Vagina (tissue), 2 donors: ENCODE measurements at regions not wholly inside any gene's neighbourhood (a gene's known extent, or its start where the extent isn't known, plus 50 kb on each side); places are given as distances from the start of the nearest gene placed in this dataset.

Experiments used
- DNase-seq, 2 donors: peaks; one replicate each; pipeline ENCODE4 v3.0.0-alpha.2; 2017; ENCODE audit errors: extremely low spot score in 2 of 2
- H3K27ac ChIP-seq: fragments of 200-600 bp; sonication (generic); one replicate; pipeline ENCODE4 v1.5.1; 2019
- H3K27me3 ChIP-seq: fragments of 200-600 bp; sonication (generic); one replicate; pipeline ENCODE4 v1.5.1; 2019
- H3K36me3 ChIP-seq, 2 donors: fragments of 200-600 bp; sonication (generic); one replicate each; pipeline ENCODE4 v1.5.1; 2017 to 2019
- H3K4me1 ChIP-seq: fragments of 200-600 bp; sonication (generic); one replicate; pipeline ENCODE4 v1.5.1; 2019
- H3K4me3 ChIP-seq, 2 donors: fragments of 200-600 bp; sonication (generic); 1 replicate in 1 of 2; 2 replicates in 1 of 2; pipeline ENCODE4 v1.5.1; 2016 to 2019
- H3K9me3 ChIP-seq: fragments of 200-600 bp; sonication (generic); one replicate; pipeline ENCODE4 v1.5.1; 2019
- CTCF ChIP-seq, 3 experiments: fragments of 450-650 bp in 2 of 3; fragments of 200-600 bp in 1 of 3; sonication (generic) in 1 of 3; IDR thresholded peaks; one replicate each; pipeline ENCODE4 v1.5.1; 2017 to 2019; ENCODE audit warnings: antibody characterized with exemption in 3 of 3, mild to moderate bottlenecking in 2 of 3, moderate library complexity in 2 of 3
- POLR2A ChIP-seq, 2 donors: fragments of 450-650 bp; IDR thresholded peaks; one replicate each; pipeline ENCODE4 v1.6.1; 2017; ENCODE audit warnings: antibody characterized with exemption in 2 of 2, mild to moderate bottlenecking in 2 of 2, moderate library complexity in 2 of 2
- POLR2AphosphoS5 ChIP-seq, 2 donors: sonication (generic); formaldehyde crosslinking; IDR thresholded peaks; one replicate each; pipeline ENCODE4 v1.9.0; 2017; ENCODE audit warnings: antibody characterized with exemption in 2 of 2, mild to moderate bottlenecking in 2 of 2, low read depth in 1 of 2; ENCODE audit not compliant: insufficient read depth in 1 of 2
- intact Hi-C: fragments of 100-400 bp; cut with DNase I; formaldehyde crosslinking; loops from one replicate; pipeline ENCODE4 v1.15.1; 2023

DNA sequence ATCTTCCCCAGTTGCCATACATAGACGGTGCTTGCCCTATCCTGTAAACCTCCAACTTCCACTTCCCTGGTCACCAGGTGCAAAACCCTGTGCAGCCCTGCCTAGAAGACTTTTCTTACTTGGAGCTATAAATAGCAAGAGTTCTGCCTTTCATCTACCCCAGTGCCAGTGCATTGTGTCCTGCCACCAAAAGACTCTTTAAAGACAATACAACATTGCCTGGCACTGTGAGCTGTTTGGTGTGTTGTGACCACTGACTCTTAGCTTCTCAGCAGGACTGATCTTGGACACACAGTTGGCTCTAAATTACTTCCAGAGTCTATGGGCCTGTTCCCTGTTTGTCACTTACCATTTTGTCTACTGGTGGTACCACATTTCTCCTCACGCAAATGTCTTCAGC is 608.1 kb downstream of the CDH9 start:
- intact Hi-C loops: no loop called here
- Histone ChIP-seq H3K9me3 (no peaks in the 10 kb centered on the region), H3K4me3 (no peak overlapping the region), H3K27ac (no peak overlapping the region), H3K27me3 (no peaks in the 10 kb centered on the region), H3K36me3 (no peaks in the 10 kb centered on the region), H3K4me1 (peaks cover 3% of the 10 kb centered on the region)
- DNase-seq: no peak
- TF ChIP-seq CTCF (IDR thresholded peaks at IDR 0.05) (no peak), POLR2A (IDR thresholded peaks at IDR 0.05) (no peak), POLR2AphosphoS5 (IDR thresholded peaks at IDR 0.05; ENCODE audit: insufficient read depth in 1 of 2, low read depth in 1 of 2) (no peak)

DNA sequence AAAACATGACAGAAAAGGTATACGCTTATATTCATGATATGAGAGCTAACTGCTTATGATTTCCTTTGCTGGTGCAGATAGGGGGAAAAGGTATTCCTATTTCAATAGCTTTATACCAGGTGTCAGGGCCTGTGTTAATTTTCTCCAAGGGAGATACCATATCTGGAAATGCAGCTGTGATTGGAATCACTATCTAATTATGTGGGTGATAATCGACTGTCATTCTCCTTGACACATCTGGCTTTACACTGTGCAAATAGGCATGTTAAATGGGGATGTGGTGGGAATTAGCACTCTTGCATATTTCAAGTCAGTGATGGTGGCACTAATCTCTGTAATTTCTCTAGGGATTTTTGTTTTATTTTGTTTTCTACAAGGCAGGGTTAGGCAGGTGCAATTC is 611.1 kb downstream of the CDH9 start:
- TF ChIP-seq CTCF (IDR thresholded peaks at IDR 0.05) (no peak), POLR2AphosphoS5 (IDR thresholded peaks at IDR 0.05; ENCODE audit: insufficient read depth in 1 of 2, low read depth in 1 of 2) (no peak), POLR2A (IDR thresholded peaks at IDR 0.05) (no peak)
- no peaks in the 10 kb centered on the region for H3K4me1 ChIP-seq
- no peak overlapping the region for H3K4me3 ChIP-seq
- H3K27ac ChIP-seq: no peak overlapping the region
- no peak for DNase-seq
- intact Hi-C loops: no loop called here
- no peaks in the 10 kb centered on the region for H3K27me3 ChIP-seq
- H3K36me3 ChIP-seq: no peaks in the 10 kb centered on the region
- no peaks in the 10 kb centered on the region for H3K9me3 ChIP-seq

DNA sequence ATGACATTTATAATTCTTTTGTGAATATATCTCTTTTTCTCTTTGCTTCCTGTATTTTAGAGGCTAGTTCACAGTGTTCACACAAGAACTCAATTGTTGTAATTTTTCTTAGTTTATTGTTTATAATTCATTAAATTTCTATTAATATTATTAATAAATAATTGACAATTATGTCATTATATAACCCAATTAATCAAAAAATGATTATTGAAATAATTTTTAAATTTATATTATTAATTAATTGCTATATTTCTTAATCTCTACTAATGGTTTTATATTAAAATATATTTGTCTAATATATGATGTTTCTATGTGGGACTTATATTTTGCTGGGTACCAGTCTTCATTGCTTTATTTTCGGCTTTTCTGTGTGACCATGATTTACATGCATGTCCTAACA is 618.4 kb downstream of the CDH9 start:
- H3K9me3 ChIP-seq: no peaks in the 10 kb centered on the region
- no peak for DNase-seq
- intact Hi-C loops: no loop called here
- no peak overlapping the region for H3K27ac ChIP-seq
- H3K4me1 ChIP-seq: no peaks in the 10 kb centered on the region
- H3K27me3 ChIP-seq: no peaks in the 10 kb centered on the region
- no peak for TF ChIP-seq POLR2A (IDR thresholded peaks at IDR 0.05)
- no peak for TF ChIP-seq POLR2AphosphoS5 (IDR thresholded peaks at IDR 0.05; ENCODE audit: insufficient read depth in 1 of 2, low read depth in 1 of 2)
- no peak for TF ChIP-seq CTCF (IDR thresholded peaks at IDR 0.05)
- no peaks in the 10 kb centered on the region for H3K36me3 ChIP-seq
- H3K4me3 ChIP-seq: no peak overlapping the region

- intact Hi-C loops: no loop called here
- TF ChIP-seq POLR2AphosphoS5 (IDR thresholded peaks at IDR 0.05; ENCODE audit: insufficient read depth in 1 of 2, low read depth in 1 of 2) (no peak), CTCF (IDR thresholded peaks at IDR 0.05) (no peak)
These were observed 621.5 kb downstream of the CDH9 start for GRCh38 chr5:26416911-26417310.

GRCh38 chr5:26415987-26416779 is 622.2 kb downstream of the CDH9 start:
- H3K4me1 ChIP-seq: no peaks in the 10 kb centered on the region
- no peak overlapping the region for H3K27ac ChIP-seq
- intact Hi-C loops: no loop called here
- H3K36me3 ChIP-seq: no peaks in the 10 kb centered on the region
- DNase-seq: no peak
- no peak overlapping the region for H3K4me3 ChIP-seq
- TF ChIP-seq POLR2AphosphoS5 (IDR thresholded peaks at IDR 0.05; ENCODE audit: insufficient read depth in 1 of 2, low read depth in 1 of 2) (no peak), POLR2A (IDR thresholded peaks at IDR 0.05) (no peak), CTCF (IDR thresholded peaks at IDR 0.05) (no peak)
- no peaks in the 10 kb centered on the region for H3K9me3 ChIP-seq
- no peaks in the 10 kb centered on the region for H3K27me3 ChIP-seq

More at GRCh38 chr5:26416911-26417310, 621.5 kb downstream of the CDH9 start:
- no peaks in the 10 kb centered on the region for H3K9me3 ChIP-seq
- no peak overlapping the region for H3K4me3 ChIP-seq
- H3K27me3 ChIP-seq: no peaks in the 10 kb centered on the region
- H3K36me3 ChIP-seq: no peaks in the 10 kb centered on the region
- H3K27ac ChIP-seq: no peak overlapping the region
- H3K4me1 ChIP-seq: no peaks in the 10 kb centered on the region
- no peak for DNase-seq
